ENCODE measurements at regions not wholly inside any gene's neighbourhood (a gene's known extent, or its start where the extent isn't known, plus 50 kb on each side); places are given as distances from the start of the nearest gene placed in this dataset.

DNA sequence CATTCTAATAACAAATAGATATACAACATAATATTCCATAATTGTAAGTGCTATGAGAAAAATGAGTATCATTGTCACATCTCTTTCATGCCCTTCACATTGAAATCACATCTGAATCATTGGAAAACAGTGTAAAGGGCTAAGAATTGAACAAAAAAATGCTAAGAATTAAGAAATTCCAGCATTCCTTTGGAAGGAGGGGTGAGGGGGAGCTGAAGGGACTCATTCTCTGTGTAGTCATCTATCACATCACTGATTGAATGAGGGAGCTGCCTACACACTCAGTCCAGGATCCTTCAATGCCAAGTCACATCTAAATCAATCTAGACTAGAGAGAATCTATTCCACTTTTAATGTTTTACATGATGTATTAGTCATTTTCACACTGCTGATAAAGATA lies 286.6 kb downstream of the DTWD2 start:
- TF ChIP-seq, protein P1, sequence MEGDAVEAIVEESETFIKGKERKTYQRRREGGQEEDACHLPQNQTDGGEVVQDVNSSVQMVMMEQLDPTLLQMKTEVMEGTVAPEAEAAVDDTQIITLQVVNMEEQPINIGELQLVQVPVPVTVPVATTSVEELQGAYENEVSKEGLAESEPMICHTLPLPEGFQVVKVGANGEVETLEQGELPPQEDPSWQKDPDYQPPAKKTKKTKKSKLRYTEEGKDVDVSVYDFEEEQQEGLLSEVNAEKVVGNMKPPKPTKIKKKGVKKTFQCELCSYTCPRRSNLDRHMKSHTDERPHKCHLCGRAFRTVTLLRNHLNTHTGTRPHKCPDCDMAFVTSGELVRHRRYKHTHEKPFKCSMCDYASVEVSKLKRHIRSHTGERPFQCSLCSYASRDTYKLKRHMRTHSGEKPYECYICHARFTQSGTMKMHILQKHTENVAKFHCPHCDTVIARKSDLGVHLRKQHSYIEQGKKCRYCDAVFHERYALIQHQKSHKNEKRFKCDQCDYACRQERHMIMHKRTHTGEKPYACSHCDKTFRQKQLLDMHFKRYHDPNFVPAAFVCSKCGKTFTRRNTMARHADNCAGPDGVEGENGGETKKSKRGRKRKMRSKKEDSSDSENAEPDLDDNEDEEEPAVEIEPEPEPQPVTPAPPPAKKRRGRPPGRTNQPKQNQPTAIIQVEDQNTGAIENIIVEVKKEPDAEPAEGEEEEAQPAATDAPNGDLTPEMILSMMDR (IDR thresholded peaks at IDR 0.05), result no peak
- TF ChIP-seq ZFX (IDR thresholded peaks at IDR 0.05; ENCODE audit: borderline replicate concordance), result no peak

All from 22Rv1 (cell line).